Naive thymus-derived CD4-positive, alpha-beta T cell (primary cell): ENCODE measurements at regions not wholly inside any gene's neighbourhood (a gene's known extent, or its start where the extent isn't known, plus 50 kb on each side); places are given as distances from the start of the nearest gene placed in this dataset.

ENCODE experiments used
- ATAC-seq: fragments of 150-1000 bp; cut with Tn5 transposase; 2 replicates; pipeline ENCODE4 v1.10.0; 2021; ENCODE audit warnings: mild to moderate bottlenecking, moderate library complexity
- CTCF ChIA-PET: fragments of 350-600 bp; sonication (Branson Sonifier 250); formaldehyde crosslinking; loops from one replicate; lab custom pipeline; 2021; ENCODE audit warnings: antibody characterized with exemption; lab: Charles Lee
- POLR2A ChIA-PET: fragments of 350-600 bp; sonication (Branson Sonifier 250); formaldehyde crosslinking; loops from one replicate; lab custom pipeline; 2021; ENCODE audit warnings: antibody characterized with exemption, inconsistent platforms; lab: Charles Lee
- DNase-seq, 9 donors: peaks; one replicate each; pipeline versions ENCODE4 v3.0.0 to v3.0.0-alpha.2; 2020 to 2022; ENCODE audit warnings: mixed read lengths in 1 of 9
- H3K27ac ChIP-seq: one replicate; pipeline ENCODE4 v1.7.0; 2013; ENCODE audit warnings: mild to moderate bottlenecking, low read depth, low read length, moderate library complexity
- H3K27me3 ChIP-seq, 2 donors: one replicate each; pipeline ENCODE4 v1.7.0; 2013; ENCODE audit warnings: low read length in 2 of 2, mild to moderate bottlenecking in 2 of 2, moderate library complexity in 2 of 2; ENCODE audit not compliant: control insufficient read depth in 2 of 2, insufficient read depth in 2 of 2
- H3K36me3 ChIP-seq, 3 experiments: 1 replicate in 2 of 3; 2 replicates in 1 of 3; pipeline ENCODE4 v1.7.0; 2013; ENCODE audit warnings: low read length in 3 of 3, mild to moderate bottlenecking in 3 of 3, moderate library complexity in 1 of 3; ENCODE audit not compliant: insufficient read depth in 3 of 3, control insufficient read depth in 2 of 3
- H3K4me1 ChIP-seq, 2 donors: one replicate each; pipeline ENCODE4 v1.7.0; 2013; ENCODE audit warnings: low read length in 2 of 2, mild to moderate bottlenecking in 2 of 2, moderate library complexity in 1 of 2; ENCODE audit not compliant: control insufficient read depth in 2 of 2, insufficient read depth in 2 of 2
- H3K4me3 ChIP-seq: 2 replicates; pipeline ENCODE4 v1.7.0; 2013; ENCODE audit warnings: mild to moderate bottlenecking, low read length
- H3K9me3 ChIP-seq, 3 experiments: 1 replicate in 2 of 3; 2 replicates in 1 of 3; pipeline ENCODE4 v1.7.0; 2013; ENCODE audit warnings: low read length in 3 of 3; ENCODE audit not compliant: control insufficient read depth in 2 of 3
- H3K27ac Mint-ChIP-seq, 9 donors: one replicate each; pipeline ENCODE4 v1.8.0; 2020 to 2022; ENCODE audit warnings: mixed read lengths in 9 of 9, mild to moderate bottlenecking in 8 of 9, moderate library complexity in 5 of 9, inconsistent platforms in 2 of 9
- H3K27me3 Mint-ChIP-seq, 5 donors: one replicate each; pipeline ENCODE4 v1.8.0; 2021 to 2022; ENCODE audit warnings: mixed read lengths in 5 of 5, mild to moderate bottlenecking in 1 of 5
- H3K36me3 Mint-ChIP-seq, 5 donors: one replicate each; pipeline ENCODE4 v1.8.0; 2020 to 2022; ENCODE audit warnings: mixed read lengths in 5 of 5, mild to moderate bottlenecking in 3 of 5, inconsistent platforms in 1 of 5
- H3K4me1 Mint-ChIP-seq, 7 donors: one replicate each; pipeline ENCODE4 v1.8.0; 2020 to 2022; ENCODE audit warnings: mixed read lengths in 7 of 7, mild to moderate bottlenecking in 3 of 7, inconsistent platforms in 1 of 7
- H3K4me3 Mint-ChIP-seq, 10 donors: one replicate each; pipeline ENCODE4 v1.8.0; 2020 to 2022; ENCODE audit warnings: mild to moderate bottlenecking in 10 of 10, mixed read lengths in 10 of 10, moderate library complexity in 6 of 10, inconsistent platforms in 2 of 10
- H3K9me3 Mint-ChIP-seq, 11 donors: one replicate each; pipeline ENCODE4 v1.8.0; 2020 to 2022; ENCODE audit warnings: mixed read lengths in 11 of 11, mild to moderate bottlenecking in 4 of 11, inconsistent platforms in 1 of 11, moderate library complexity in 1 of 11
- intact Hi-C, 2 donors: fragments of 100-400 bp; cut with micrococcal nuclease; formaldehyde crosslinking; loops; one replicate each; pipeline ENCODE4 v1.15.1; 2023

DNA sequence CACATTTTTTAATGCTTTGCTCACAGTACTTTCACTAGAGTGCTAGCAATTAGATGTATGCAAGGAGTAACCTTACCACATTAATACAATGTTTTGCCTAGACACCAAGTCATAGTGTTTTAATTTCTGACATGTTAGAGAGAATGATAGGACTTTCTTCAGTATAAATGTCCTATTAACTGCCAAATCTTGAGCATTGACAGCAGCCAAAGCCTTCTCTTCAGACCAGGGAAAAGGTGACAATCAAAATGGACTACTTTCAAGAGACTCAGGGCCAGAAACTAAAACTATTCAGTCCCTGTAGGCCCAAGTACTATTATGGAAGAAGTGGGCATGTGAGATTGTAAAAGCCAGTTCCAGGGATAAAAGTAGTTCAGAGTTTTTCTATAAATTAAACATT, 201.4 kb upstream of the PCDH15 start:
- intact Hi-C loops, result no loop called here
- no peak overlapping the region for H3K27ac Mint-ChIP-seq
- Histone ChIP-seq H3K4me1 (no peaks in the 10 kb centered on the region), H3K36me3 (no peaks in the 10 kb centered on the region), H3K9me3 (no peaks in the 10 kb centered on the region), H3K27ac (no peak overlapping the region), H3K27me3 (no peaks in the 10 kb centered on the region), H3K4me3 (no peak overlapping the region)
- ChIA-PET POLR2A (no interaction called here), CTCF (no interaction called here)
- ATAC-seq (no peak), DNase-seq (no peak)
- H3K36me3 Mint-ChIP-seq, result no peaks in the 10 kb centered on the region
- no peak overlapping the region for H3K4me3 Mint-ChIP-seq
- H3K4me1 Mint-ChIP-seq, result no peaks in the 10 kb centered on the region
- H3K9me3 Mint-ChIP-seq, result peaks cover 0 to 21% (median 8%) of the 10 kb centered on the region in 11 donors
- H3K27me3 Mint-ChIP-seq, result no peaks in the 10 kb centered on the region

GRCh38 chr10:55001422-55001821, 200.4 kb upstream of the PCDH15 start:
- peaks cover 0 to 19% (median 6%) of the 10 kb centered on the region in 11 donors for H3K9me3 Mint-ChIP-seq
- Histone ChIP-seq H3K27me3 (no peaks in the 10 kb centered on the region), H3K9me3 (no peaks in the 10 kb centered on the region), H3K27ac (no peak overlapping the region), H3K4me3 (no peak overlapping the region), H3K36me3 (no peaks in the 10 kb centered on the region), H3K4me1 (no peaks in the 10 kb centered on the region)
- no peak overlapping the region for H3K27ac Mint-ChIP-seq
- no peak overlapping the region for H3K4me3 Mint-ChIP-seq
- DNase-seq (no peak), ATAC-seq (no peak)
- peaks cover 0 to 2% (median 0%) of the 10 kb centered on the region in 5 donors for H3K36me3 Mint-ChIP-seq
- intact Hi-C loops, result no loop called here
- CTCF ChIA-PET, result no interaction called here
- H3K4me1 Mint-ChIP-seq, result no peaks in the 10 kb centered on the region
- no peaks in the 10 kb centered on the region for H3K27me3 Mint-ChIP-seq
- POLR2A ChIA-PET, result no interaction called here

- intact Hi-C loops, result no loop called here
- ATAC-seq, result no peak
- CTCF ChIA-PET, result no interaction called here
- Mint-ChIP-seq H3K27ac (no peak overlapping the region), H3K36me3 (peaks cover 0 to 4% (median 0%) of the 10 kb centered on the region in 5 donors), H3K4me3 (no peak overlapping the region), H3K27me3 (no peaks in the 10 kb centered on the region), H3K9me3 (peaks cover 4 to 24% (median 9%) of the 10 kb centered on the region in 11 donors), H3K4me1 (peaks cover 0 to 1% (median 0%) of the 10 kb centered on the region in 7 donors)
- H3K4me1 ChIP-seq, result no peaks in the 10 kb centered on the region
- no peak for DNase-seq
- no peaks in the 10 kb centered on the region for H3K36me3 ChIP-seq
- peaks cover 0 to 4% (median 0%) of the 10 kb centered on the region in 3 experiments for H3K9me3 ChIP-seq
- POLR2A ChIA-PET, result no interaction called here
- H3K27ac ChIP-seq, result no peak overlapping the region
- H3K27me3 ChIP-seq, result no peaks in the 10 kb centered on the region
- no peak overlapping the region for H3K4me3 ChIP-seq
Observed at GRCh38 chr10:54993148-54993547, 192.1 kb upstream of the PCDH15 start.

DNA sequence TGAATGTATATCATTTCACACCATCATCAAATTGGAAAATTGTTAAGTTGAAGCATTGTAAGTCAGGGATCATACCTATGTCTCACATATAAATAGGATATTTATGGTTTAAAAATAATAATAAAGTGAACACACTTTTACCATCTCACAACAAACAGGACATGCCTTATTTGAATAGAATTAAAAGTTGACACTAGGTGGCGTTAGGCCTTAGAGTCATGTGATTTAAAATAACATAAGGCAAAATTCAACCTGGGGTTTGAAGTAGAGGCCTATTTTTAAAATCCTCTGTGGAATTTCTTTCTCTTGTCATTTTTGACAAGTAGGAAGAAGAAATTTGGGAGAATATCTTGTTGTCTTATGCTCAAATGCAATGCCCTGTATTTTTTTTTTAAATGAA, 184.7 kb upstream of the PCDH15 start:
- H3K27me3 Mint-ChIP-seq, result no peaks in the 10 kb centered on the region
- H3K4me3 Mint-ChIP-seq, result no peak overlapping the region
- H3K9me3 ChIP-seq, result peaks cover 0 to 4% (median 0%) of the 10 kb centered on the region in 3 experiments
- no peaks in the 10 kb centered on the region for H3K4me1 ChIP-seq
- peaks cover 0 to 22% (median 9%) of the 10 kb centered on the region in 11 donors for H3K9me3 Mint-ChIP-seq
- no peaks in the 10 kb centered on the region for H3K4me1 Mint-ChIP-seq
- ChIA-PET CTCF (no interaction called here), POLR2A (no interaction called here)
- H3K27me3 ChIP-seq, result no peaks in the 10 kb centered on the region
- DNase-seq (no peak), ATAC-seq (no peak)
- H3K27ac Mint-ChIP-seq, result no peak overlapping the region
- intact Hi-C loops, result no loop called here
- no peak overlapping the region for H3K27ac ChIP-seq
- H3K36me3 ChIP-seq, result no peaks in the 10 kb centered on the region
- no peak overlapping the region for H3K4me3 ChIP-seq
- H3K36me3 Mint-ChIP-seq, result no peaks in the 10 kb centered on the region

GRCh38 chr10:54983255-54983654, 182.2 kb upstream of the PCDH15 start:
- Mint-ChIP-seq H3K9me3 (peaks cover 0 to 18% (median 7%) of the 10 kb centered on the region in 11 donors), H3K27ac (no peak overlapping the region), H3K27me3 (no peaks in the 10 kb centered on the region), H3K36me3 (no peaks in the 10 kb centered on the region), H3K4me1 (no peaks in the 10 kb centered on the region), H3K4me3 (no peak overlapping the region)
- H3K4me3 ChIP-seq, result no peak overlapping the region
- ChIA-PET CTCF (no interaction called here), POLR2A (no interaction called here)
- no peaks in the 10 kb centered on the region for H3K36me3 ChIP-seq
- DNase-seq (no peak), ATAC-seq (no peak)
- intact Hi-C loops, result no loop called here
- H3K27me3 ChIP-seq, result no peaks in the 10 kb centered on the region
- H3K9me3 ChIP-seq, result no peaks in the 10 kb centered on the region
- no peak overlapping the region for H3K27ac ChIP-seq
- H3K4me1 ChIP-seq, result no peaks in the 10 kb centered on the region

DNA sequence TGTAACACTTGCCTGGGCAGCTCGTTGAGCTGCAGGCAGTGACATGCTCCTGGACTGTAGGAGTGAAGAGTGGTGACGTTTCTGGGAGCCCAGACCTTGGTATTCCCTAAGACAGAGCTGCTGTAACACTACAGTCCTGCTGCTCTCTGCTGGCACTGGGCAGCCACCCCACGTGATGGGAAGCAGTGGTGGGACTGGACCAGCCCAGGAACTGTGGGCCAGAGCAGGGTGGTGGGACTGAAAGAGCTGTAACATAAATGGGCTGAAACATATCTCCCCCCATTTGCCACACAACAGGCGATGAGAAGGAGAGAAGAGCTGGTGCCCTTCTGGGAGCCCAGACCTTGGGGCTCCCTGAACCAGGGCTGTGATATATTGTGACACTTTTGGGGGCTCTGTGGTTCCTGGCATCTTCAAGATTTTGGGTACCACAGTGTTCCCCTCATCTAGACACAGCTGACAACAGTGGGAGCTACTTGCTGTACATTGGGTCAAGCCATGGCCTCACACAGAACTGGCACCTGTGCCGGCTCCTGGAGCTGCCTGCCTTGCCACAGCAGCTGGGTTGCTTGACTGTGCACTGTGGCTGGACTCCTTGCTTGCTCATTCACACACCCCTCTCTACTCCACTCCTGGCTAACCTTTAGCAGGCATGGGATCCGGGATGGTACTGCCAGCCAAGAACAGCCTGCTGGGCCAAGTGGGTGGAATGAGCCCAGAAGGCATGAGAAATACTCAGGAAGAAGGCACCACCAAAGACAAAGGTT, 161.3 kb upstream of the PCDH15 start:
- Histone ChIP-seq H3K27me3 (no peaks in the 10 kb centered on the region), H3K9me3 (no peaks in the 10 kb centered on the region), H3K36me3 (no peaks in the 10 kb centered on the region), H3K4me3 (no peak overlapping the region), H3K4me1 (no peaks in the 10 kb centered on the region), H3K27ac (no peak overlapping the region)
- ATAC-seq (no peak), DNase-seq (no peak)
- ChIA-PET CTCF (no interaction called here), POLR2A (no interaction called here)
- Mint-ChIP-seq H3K9me3 (peaks cover under 1 to 17% (median 6%) of the 10 kb centered on the region in 11 donors), H3K27ac (no peak overlapping the region), H3K27me3 (no peaks in the 10 kb centered on the region), H3K4me3 (no peak overlapping the region), H3K4me1 (no peaks in the 10 kb centered on the region), H3K36me3 (no peaks in the 10 kb centered on the region)
- intact Hi-C loops, result no loop called here

DNA sequence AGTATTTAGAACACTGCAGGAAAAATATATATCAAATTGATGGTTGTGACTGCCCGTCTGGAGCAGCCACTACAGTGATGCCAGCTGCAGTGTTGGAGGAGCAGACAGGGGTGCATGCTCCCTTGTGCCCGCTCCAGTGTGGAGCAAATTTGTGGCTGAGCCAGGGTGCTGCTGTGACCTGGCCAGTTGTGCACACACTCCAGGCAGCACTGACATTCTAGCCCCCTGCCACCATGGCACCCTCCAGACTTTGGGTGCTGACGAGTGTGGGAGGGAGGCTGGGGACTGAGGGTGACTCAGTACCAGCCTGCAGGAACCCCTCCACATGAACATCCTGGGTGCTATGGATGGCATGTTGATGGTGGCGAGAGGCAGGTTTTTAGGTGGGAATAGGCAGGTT, 160.0 kb upstream of the PCDH15 start:
- ChIA-PET POLR2A (no interaction called here), CTCF (no interaction called here)
- no peaks in the 10 kb centered on the region for H3K27me3 ChIP-seq
- H3K27ac ChIP-seq, result no peak overlapping the region
- peaks cover 2 to 17% (median 6%) of the 10 kb centered on the region in 11 donors for H3K9me3 Mint-ChIP-seq
- no peaks in the 10 kb centered on the region for H3K4me1 ChIP-seq
- no peak for ATAC-seq
- H3K36me3 Mint-ChIP-seq, result no peaks in the 10 kb centered on the region
- H3K36me3 ChIP-seq, result no peaks in the 10 kb centered on the region
- H3K27ac Mint-ChIP-seq, result no peak overlapping the region
- no peaks in the 10 kb centered on the region for H3K4me1 Mint-ChIP-seq
- intact Hi-C loops, result no loop called here
- no peak overlapping the region for H3K4me3 ChIP-seq
- no peak for DNase-seq
- no peaks in the 10 kb centered on the region for H3K9me3 ChIP-seq
- no peaks in the 10 kb centered on the region for H3K27me3 Mint-ChIP-seq
- H3K4me3 Mint-ChIP-seq, result no peak overlapping the region
